ENCODE measurements at regions not wholly inside any gene's neighbourhood (a gene's known extent, or its start where the extent isn't known, plus 50 kb on each side); places are given as distances from the start of the nearest gene placed in this dataset.
"Not testable (repeated sequence)": the region's sequence is repeated elsewhere in the genome, so short reads cannot be mapped to it uniquely, and the experiment has no call there.

DNA sequence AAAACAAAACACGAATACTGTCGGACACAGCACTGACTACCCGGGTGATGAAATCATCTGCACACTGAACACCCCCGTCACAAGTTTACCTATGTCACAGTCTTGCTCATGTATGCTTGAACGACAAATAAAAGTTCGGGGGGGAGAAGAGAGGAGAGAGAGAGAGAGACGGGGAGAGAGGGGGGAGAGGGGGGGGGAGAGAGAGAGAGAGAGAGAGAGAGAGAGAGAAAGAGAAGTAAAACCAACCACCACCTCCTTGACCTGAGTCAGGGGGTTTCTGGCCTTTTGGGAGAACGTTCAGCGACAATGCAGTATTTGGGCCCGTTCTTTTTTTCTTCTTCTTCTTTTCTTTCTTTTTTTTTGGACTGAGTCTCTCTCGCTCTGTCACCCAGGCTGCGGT, 2290.1 kb upstream of the TPTE start:
- TF ChIP-seq, protein P1, sequence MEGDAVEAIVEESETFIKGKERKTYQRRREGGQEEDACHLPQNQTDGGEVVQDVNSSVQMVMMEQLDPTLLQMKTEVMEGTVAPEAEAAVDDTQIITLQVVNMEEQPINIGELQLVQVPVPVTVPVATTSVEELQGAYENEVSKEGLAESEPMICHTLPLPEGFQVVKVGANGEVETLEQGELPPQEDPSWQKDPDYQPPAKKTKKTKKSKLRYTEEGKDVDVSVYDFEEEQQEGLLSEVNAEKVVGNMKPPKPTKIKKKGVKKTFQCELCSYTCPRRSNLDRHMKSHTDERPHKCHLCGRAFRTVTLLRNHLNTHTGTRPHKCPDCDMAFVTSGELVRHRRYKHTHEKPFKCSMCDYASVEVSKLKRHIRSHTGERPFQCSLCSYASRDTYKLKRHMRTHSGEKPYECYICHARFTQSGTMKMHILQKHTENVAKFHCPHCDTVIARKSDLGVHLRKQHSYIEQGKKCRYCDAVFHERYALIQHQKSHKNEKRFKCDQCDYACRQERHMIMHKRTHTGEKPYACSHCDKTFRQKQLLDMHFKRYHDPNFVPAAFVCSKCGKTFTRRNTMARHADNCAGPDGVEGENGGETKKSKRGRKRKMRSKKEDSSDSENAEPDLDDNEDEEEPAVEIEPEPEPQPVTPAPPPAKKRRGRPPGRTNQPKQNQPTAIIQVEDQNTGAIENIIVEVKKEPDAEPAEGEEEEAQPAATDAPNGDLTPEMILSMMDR (conservative IDR thresholded peaks at IDR 0.05): not testable (repeated sequence)
- not testable (repeated sequence) for TF ChIP-seq ZFX (IDR thresholded peaks at IDR 0.05)

Measured in C4-2B (cell line).